ENCODE measurements at regions not wholly inside any gene's neighbourhood (a gene's known extent, or its start where the extent isn't known, plus 50 kb on each side); places are given as distances from the start of the nearest gene placed in this dataset.
"Not testable (repeated sequence)": the region's sequence is repeated elsewhere in the genome, so short reads cannot be mapped to it uniquely, and the experiment has no call there.

- TF ChIP-seq CTCF (IDR thresholded peaks at IDR 0.05); REST (IDR thresholded peaks at IDR 0.05; ENCODE audit: insufficient read depth in 1 of 2, low read depth in 2 of 2, low read length in 1 of 2): not testable (repeated sequence)
These were observed 67.2 kb upstream of the SLC4A7 start for GRCh38 chr3:27551413-27551812.

All from Panc1 (cell line).